Loucy (cell line): ENCODE measurements at regions not wholly inside any gene's neighbourhood (a gene's known extent, or its start where the extent isn't known, plus 50 kb on each side); places are given as distances from the start of the nearest gene placed in this dataset.

Experiments used
- H2AFZ ChIP-seq: fragments of 200-600 bp; sonication (generic); 2 replicates; pipeline ENCODE4 v1.6.0; 2016; ENCODE audit warnings: antibody characterized with exemption, mild to moderate bottlenecking, low read length, moderate library complexity
- H3F3A ChIP-seq: fragments of 200-600 bp; 2 replicates; pipeline ENCODE4 v1.6.0; 2016; ENCODE audit warnings: antibody characterized with exemption, low read depth, mild to moderate bottlenecking
- H3K27me3 ChIP-seq: fragments of 200-600 bp; sonication (generic); 2 replicates; pipeline ENCODE4 v1.6.1; 2014; ENCODE audit warnings: low read length, mild to moderate bottlenecking; ENCODE audit not compliant: insufficient read depth, poor library complexity, severe bottlenecking
- H3K36me3 ChIP-seq: fragments of 200-600 bp; sonication (generic); 2 replicates; pipeline ENCODE4 v1.6.1; 2016; ENCODE audit warnings: low read length; ENCODE audit not compliant: insufficient read depth
- H3K4me1 ChIP-seq: fragments of 200-600 bp; sonication (generic); 2 replicates; pipeline ENCODE4 v1.5.1; 2014; ENCODE audit warnings: low read length, mild to moderate bottlenecking; ENCODE audit not compliant: insufficient read depth, poor library complexity, severe bottlenecking
- H3K4me2 ChIP-seq: fragments of 200-600 bp; sonication (generic); 2 replicates; pipeline ENCODE4 v1.6.0; 2014; ENCODE audit warnings: antibody characterized with exemption, low read length, low read depth, mild to moderate bottlenecking; ENCODE audit not compliant: poor library complexity, severe bottlenecking
- H3K4me3 ChIP-seq: fragments of 200-600 bp; sonication (generic); 2 replicates; pipeline ENCODE4 v1.5.1; 2014; ENCODE audit warnings: low read length, mild to moderate bottlenecking, mixed read lengths; ENCODE audit not compliant: poor library complexity, severe bottlenecking
- H3K79me2 ChIP-seq: fragments of 200-600 bp; sonication (generic); 2 replicates; pipeline ENCODE4 v1.6.1; 2014; ENCODE audit warnings: low read length; ENCODE audit not compliant: insufficient read depth
- H3K9ac ChIP-seq: fragments of 200-600 bp; sonication (generic); 2 replicates; pipeline ENCODE4 v1.6.0; 2014; ENCODE audit warnings: mild to moderate bottlenecking, low read depth, low read length, moderate library complexity; ENCODE audit not compliant: poor library complexity, severe bottlenecking
- H3K9me2 ChIP-seq: fragments of 200-600 bp; sonication (generic); replicated peaks from 2 replicates; pipeline ENCODE4 v1.6.1; 2016; ENCODE audit warnings: low read depth, low read length, mixed read lengths
- H3K9me3 ChIP-seq: fragments of 200-600 bp; sonication (generic); 2 replicates; pipeline ENCODE4 v1.6.1; 2014; ENCODE audit warnings: mild to moderate bottlenecking, antibody characterized with exemption, low read length, low read depth; ENCODE audit not compliant: insufficient read depth
- H4K20me1 ChIP-seq: fragments of 200-600 bp; sonication (generic); 2 replicates; pipeline ENCODE4 v1.6.0; 2014; ENCODE audit warnings: antibody characterized with exemption, low read length, mild to moderate bottlenecking; ENCODE audit not compliant: insufficient read depth, poor library complexity, severe bottlenecking
- EZH2phosphoT487 ChIP-seq: fragments of 200-600 bp; IDR thresholded peaks from 2 replicates; pipeline ENCODE4 v1.6.1; 2018; ENCODE audit warnings: antibody characterized with exemption, mild to moderate bottlenecking, moderate library complexity, borderline replicate concordance
- TF ChIP-seq, protein P1 (sequence below): fragments of 200-600 bp; sonication (generic); conservative IDR thresholded peaks from 2 replicates; pipeline ENCODE4 v1.5.1; 2014; ENCODE audit warnings: mild to moderate bottlenecking, antibody characterized with exemption, low read length

GRCh38 chr18:41771973-41772372, 183.1 kb upstream of the PIK3C3 start:
- TF ChIP-seq EZH2phosphoT487 = no peak
- TF ChIP-seq, protein P1, sequence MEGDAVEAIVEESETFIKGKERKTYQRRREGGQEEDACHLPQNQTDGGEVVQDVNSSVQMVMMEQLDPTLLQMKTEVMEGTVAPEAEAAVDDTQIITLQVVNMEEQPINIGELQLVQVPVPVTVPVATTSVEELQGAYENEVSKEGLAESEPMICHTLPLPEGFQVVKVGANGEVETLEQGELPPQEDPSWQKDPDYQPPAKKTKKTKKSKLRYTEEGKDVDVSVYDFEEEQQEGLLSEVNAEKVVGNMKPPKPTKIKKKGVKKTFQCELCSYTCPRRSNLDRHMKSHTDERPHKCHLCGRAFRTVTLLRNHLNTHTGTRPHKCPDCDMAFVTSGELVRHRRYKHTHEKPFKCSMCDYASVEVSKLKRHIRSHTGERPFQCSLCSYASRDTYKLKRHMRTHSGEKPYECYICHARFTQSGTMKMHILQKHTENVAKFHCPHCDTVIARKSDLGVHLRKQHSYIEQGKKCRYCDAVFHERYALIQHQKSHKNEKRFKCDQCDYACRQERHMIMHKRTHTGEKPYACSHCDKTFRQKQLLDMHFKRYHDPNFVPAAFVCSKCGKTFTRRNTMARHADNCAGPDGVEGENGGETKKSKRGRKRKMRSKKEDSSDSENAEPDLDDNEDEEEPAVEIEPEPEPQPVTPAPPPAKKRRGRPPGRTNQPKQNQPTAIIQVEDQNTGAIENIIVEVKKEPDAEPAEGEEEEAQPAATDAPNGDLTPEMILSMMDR = no peak
- Histone ChIP-seq H2AFZ (no peak overlapping the region), H3K9me3 (no peaks in the 10 kb centered on the region), H3K79me2 (no peaks in the 10 kb centered on the region), H3K9me2 (no peaks in the 10 kb centered on the region), H3F3A (no peaks in the 10 kb centered on the region), H3K4me2 (no peak overlapping the region), H3K4me1 (no peaks in the 10 kb centered on the region), H3K27me3 (no peaks in the 10 kb centered on the region), H3K36me3 (no peaks in the 10 kb centered on the region), H3K4me3 (no peak overlapping the region), H3K9ac (no peak overlapping the region), H4K20me1 (no peaks in the 10 kb centered on the region)

- TF ChIP-seq, protein P1 = no peak
- TF ChIP-seq EZH2phosphoT487 = no peak
- H3K27me3 ChIP-seq = no peaks in the 10 kb centered on the region
- H3F3A ChIP-seq = no peaks in the 10 kb centered on the region
- no peak overlapping the region for H3K4me3 ChIP-seq
- H3K36me3 ChIP-seq = no peaks in the 10 kb centered on the region
- H4K20me1 ChIP-seq = no peaks in the 10 kb centered on the region
- H3K9ac ChIP-seq = no peak overlapping the region
- H3K9me3 ChIP-seq = no peaks in the 10 kb centered on the region
- H3K4me1 ChIP-seq = no peaks in the 10 kb centered on the region
- H3K79me2 ChIP-seq = no peaks in the 10 kb centered on the region
- no peak overlapping the region for H2AFZ ChIP-seq
- H3K4me2 ChIP-seq = no peak overlapping the region
- H3K9me2 ChIP-seq = no peaks in the 10 kb centered on the region
Observed at GRCh38 chr18:41769265-41769664, 185.8 kb upstream of the PIK3C3 start.

- H3K9me3 ChIP-seq = no peaks in the 10 kb centered on the region
- H3K9ac ChIP-seq = no peak overlapping the region
- H3K4me1 ChIP-seq = no peaks in the 10 kb centered on the region
- no peaks in the 10 kb centered on the region for H4K20me1 ChIP-seq
- H3K4me3 ChIP-seq = no peak overlapping the region
- H2AFZ ChIP-seq = no peak overlapping the region
- no peaks in the 10 kb centered on the region for H3K79me2 ChIP-seq
- H3K9me2 ChIP-seq = no peaks in the 10 kb centered on the region
- H3K27me3 ChIP-seq = no peaks in the 10 kb centered on the region
- H3F3A ChIP-seq = no peaks in the 10 kb centered on the region
- H3K4me2 ChIP-seq = no peak overlapping the region
- H3K36me3 ChIP-seq = no peaks in the 10 kb centered on the region
- TF ChIP-seq, protein P1 = no peak
Observed at GRCh38 chr18:41768467-41768866, 186.6 kb upstream of the PIK3C3 start.
